Mesenchymal stem cell (in vitro differentiated cells and primary cell): ENCODE measurements at regions not wholly inside any gene's neighbourhood (a gene's known extent, or its start where the extent isn't known, plus 50 kb on each side); places are given as distances from the start of the nearest gene placed in this dataset.

ENCODE experiments used
- DNase-seq: peaks from one replicate; pipeline ENCODE4 v3.0.0-alpha.2; 2013
- H2AFZ ChIP-seq: one replicate; pipeline ENCODE4 v1.6.1; 2013; ENCODE audit warnings: low read depth, mild to moderate bottlenecking, control low read depth, inconsistent platforms, low read length, moderate library complexity
- H2AK5ac ChIP-seq: 2 replicates; pipeline ENCODE4 v1.6.1; 2013; ENCODE audit warnings: low read length, moderate library complexity, mild to moderate bottlenecking, inconsistent platforms; ENCODE audit not compliant: severe bottlenecking
- H2BK120ac ChIP-seq: one replicate; pipeline ENCODE4 v1.6.1; 2013; ENCODE audit warnings: low read depth, mild to moderate bottlenecking, inconsistent platforms, low read length, moderate library complexity
- H2BK12ac ChIP-seq, 2 experiments: one replicate each; pipeline ENCODE4 v1.6.1; 2013; ENCODE audit warnings: inconsistent platforms in 2 of 2, low read length in 2 of 2, mild to moderate bottlenecking in 2 of 2, moderate library complexity in 2 of 2, control low read depth in 1 of 2
- H2BK15ac ChIP-seq: one replicate; pipeline ENCODE4 v1.6.1; 2013; ENCODE audit warnings: mild to moderate bottlenecking, low read depth, inconsistent platforms; ENCODE audit not compliant: poor library complexity, severe bottlenecking
- H2BK5ac ChIP-seq: 2 replicates; pipeline ENCODE4 v1.6.1; 2013; ENCODE audit warnings: low read depth, mild to moderate bottlenecking, low read length, control low read depth, inconsistent platforms; ENCODE audit not compliant: poor library complexity, severe bottlenecking
- H3K14ac ChIP-seq, 2 experiments: one replicate each; pipeline ENCODE4 v1.6.1; 2013; ENCODE audit warnings: inconsistent platforms in 2 of 2, low read length in 2 of 2, control low read depth in 1 of 2, mild to moderate bottlenecking in 1 of 2, moderate library complexity in 1 of 2
- H3K18ac ChIP-seq, 2 experiments: one replicate each; pipeline ENCODE4 v1.6.1; 2013; ENCODE audit warnings: inconsistent platforms in 2 of 2, low read length in 2 of 2, control low read depth in 1 of 2, low read depth in 1 of 2, mild to moderate bottlenecking in 1 of 2
- H3K23ac ChIP-seq, 2 experiments: one replicate each; pipeline ENCODE4 v1.6.1; 2013; ENCODE audit warnings: inconsistent platforms in 2 of 2, low read length in 2 of 2, mild to moderate bottlenecking in 2 of 2, moderate library complexity in 2 of 2, control low read depth in 1 of 2
- H3K27ac ChIP-seq: 2 replicates; pipeline ENCODE4 v1.5.1; 2013; ENCODE audit warnings: mild to moderate bottlenecking, moderate library complexity, low read length, control low read depth, inconsistent platforms; ENCODE audit not compliant: poor library complexity, severe bottlenecking
- H3K27me3 ChIP-seq, 2 experiments: 2 replicates each; pipeline versions ENCODE4 v1.6.1 to v1.7.0; 2013; ENCODE audit warnings: low read length in 2 of 2, mild to moderate bottlenecking in 2 of 2, moderate library complexity in 2 of 2, control low read depth in 1 of 2, inconsistent platforms in 1 of 2; ENCODE audit not compliant: control insufficient read depth in 1 of 2, insufficient read depth in 1 of 2
- H3K36me3 ChIP-seq, 2 experiments: 2 replicates each; pipeline versions ENCODE4 v1.6.1 to v1.7.0; 2013; ENCODE audit warnings: low read length in 2 of 2, control low read depth in 1 of 2, inconsistent platforms in 1 of 2, low read depth in 1 of 2, mild to moderate bottlenecking in 1 of 2; ENCODE audit not compliant: insufficient read depth in 2 of 2, control insufficient read depth in 1 of 2
- H3K4ac ChIP-seq, 2 experiments: one replicate each; pipeline ENCODE4 v1.6.1; 2013; ENCODE audit warnings: inconsistent platforms in 2 of 2, low read length in 2 of 2, mild to moderate bottlenecking in 2 of 2, moderate library complexity in 2 of 2, control low read depth in 1 of 2, low read depth in 1 of 2
- H3K4me1 ChIP-seq: 2 replicates; pipeline ENCODE4 v1.6.1; 2013; ENCODE audit warnings: low read depth, low read length, control low read depth; ENCODE audit not compliant: control insufficient read depth, insufficient read depth
- H3K4me2 ChIP-seq: 2 replicates; pipeline ENCODE4 v1.6.1; 2013; ENCODE audit warnings: low read length, mild to moderate bottlenecking, inconsistent platforms; ENCODE audit not compliant: poor library complexity, severe bottlenecking
- H3K4me3 ChIP-seq, 2 experiments: 2 replicates each; pipeline versions ENCODE4 v1.5.1 to v1.7.0; 2013; ENCODE audit warnings: low read length in 2 of 2, mild to moderate bottlenecking in 2 of 2, control low read depth in 1 of 2, low read depth in 1 of 2; ENCODE audit not compliant: insufficient read depth in 1 of 2
- H3K79me1 ChIP-seq: replicated peaks from 2 replicates; pipeline ENCODE4 v1.6.1; 2013; ENCODE audit warnings: mild to moderate bottlenecking, control low read depth, low read length, inconsistent platforms; ENCODE audit not compliant: poor library complexity, severe bottlenecking
- H3K9ac ChIP-seq: 2 replicates; pipeline ENCODE4 v1.7.0; 2013; ENCODE audit warnings: mild to moderate bottlenecking, low read length, moderate library complexity
- H3K9me3 ChIP-seq: 2 replicates; pipeline ENCODE4 v1.7.0; 2013; ENCODE audit warnings: mild to moderate bottlenecking, low read length; ENCODE audit not compliant: control insufficient read depth
- H4K8ac ChIP-seq: one replicate; pipeline ENCODE4 v1.6.1; 2013; ENCODE audit warnings: inconsistent platforms, mild to moderate bottlenecking, low read length, moderate library complexity
- H4K91ac ChIP-seq: one replicate; pipeline ENCODE4 v1.6.1; 2013; ENCODE audit warnings: mild to moderate bottlenecking, low read length, inconsistent platforms
- WGBS: methylation state at CpG from one replicate; pipeline ENCODE4 v1.1.7; 2013; ENCODE audit warnings: mixed read lengths; 5-methylcytosine and 5-hydroxymethylcytosine counted together

- Histone ChIP-seq H3K79me1 (no peaks in the 10 kb centered on the region), H2AFZ (no peak overlapping the region), H3K14ac (no peak overlapping the region), H3K4ac (no peak overlapping the region), H3K18ac (no peak overlapping the region), H3K4me1 (no peaks in the 10 kb centered on the region), H3K4me2 (no peak overlapping the region), H4K8ac (no peak overlapping the region), H3K4me3 (no peak overlapping the region), H3K9ac (no peak overlapping the region), H3K27me3 (no peaks in the 10 kb centered on the region), H4K91ac (peak overlapping the region; percentile 15), H3K9me3 (no peaks in the 10 kb centered on the region), H2BK120ac (no peak overlapping the region), H2AK5ac (no peak overlapping the region), H3K23ac (no peak overlapping the region), H3K27ac (no peak overlapping the region), H2BK12ac (no peak overlapping the region), H2BK5ac (no peak overlapping the region), H2BK15ac (no peak overlapping the region), H3K36me3 (no peaks in the 10 kb centered on the region)
- no peak for DNase-seq
- WGBS = 78% methylated on average over 16 of the region's 16 CpGs
Measured at GRCh38 chr3:13934315-13934714, 54.4 kb upstream of the WNT7A start.

DNA sequence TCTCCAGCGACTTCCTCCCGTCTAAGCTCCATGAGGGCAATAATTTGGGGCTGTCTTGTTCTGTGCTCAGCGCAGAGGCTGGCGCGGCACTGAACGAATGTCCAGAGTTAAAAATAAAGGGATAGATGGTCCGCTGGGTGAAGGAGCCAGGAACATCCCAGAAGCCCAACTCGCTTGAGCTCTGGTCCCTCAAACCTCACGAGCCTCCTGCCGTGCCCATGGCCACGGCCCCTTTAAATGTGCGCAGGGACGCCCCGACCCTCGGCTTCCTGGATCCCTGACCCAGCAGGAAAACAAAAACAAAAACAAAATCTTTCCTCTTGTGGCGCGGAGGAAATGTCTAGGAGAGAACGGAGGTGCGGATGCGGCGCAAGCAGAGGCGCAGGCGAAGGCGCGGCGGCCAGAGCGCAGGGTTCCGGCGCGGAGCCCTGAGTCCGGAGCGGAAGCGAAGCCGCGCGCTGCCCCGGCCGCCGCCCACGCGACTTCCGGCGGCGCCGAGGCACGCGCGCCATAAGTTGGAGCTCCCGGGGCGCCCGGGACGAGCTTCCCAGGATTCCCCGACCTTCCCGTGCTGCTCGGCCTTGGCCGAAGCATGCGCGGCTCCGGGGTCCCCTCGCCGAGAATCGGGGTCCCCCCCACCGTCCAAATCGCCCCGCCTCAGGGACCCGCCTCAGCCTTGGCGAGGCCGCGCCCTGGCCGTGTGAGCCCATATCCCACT lies 52.9 kb upstream of the WNT7A start:
- H3K9me3 ChIP-seq = no peaks in the 10 kb centered on the region
- no peak overlapping the region for H3K4me2 ChIP-seq
- no peak overlapping the region for H2BK120ac ChIP-seq
- H3K9ac ChIP-seq = no peak overlapping the region
- no peaks in the 10 kb centered on the region for H3K27me3 ChIP-seq
- H2BK12ac ChIP-seq = no peak overlapping the region
- H3K14ac ChIP-seq = no peak overlapping the region
- H3K36me3 ChIP-seq = no peaks in the 10 kb centered on the region
- H3K18ac ChIP-seq = no peak overlapping the region
- no peak overlapping the region for H3K27ac ChIP-seq
- H2BK15ac ChIP-seq = no peak overlapping the region
- no peak overlapping the region for H3K4ac ChIP-seq
- no peak overlapping the region for H4K91ac ChIP-seq
- no peak overlapping the region for H2AFZ ChIP-seq
- no peak overlapping the region for H2AK5ac ChIP-seq
- H3K4me1 ChIP-seq = no peaks in the 10 kb centered on the region
- no peak overlapping the region for H2BK5ac ChIP-seq
- WGBS = 93% methylated on average over 65 of the region's 70 CpGs
- H4K8ac ChIP-seq = no peak overlapping the region
- H3K79me1 ChIP-seq = no peaks in the 10 kb centered on the region
- no peak for DNase-seq
- H3K23ac ChIP-seq = no peak overlapping the region
- peak overlapping the region in 1 of 2 experiments; percentile 37 for H3K4me3 ChIP-seq

- 70% methylated on average over 4 of the region's 4 CpGs for WGBS
Measured at GRCh38 chr3:13931172-13931571, 51.3 kb upstream of the WNT7A start.

More at GRCh38 chr3:13931172-13931571, 51.3 kb upstream of the WNT7A start:
- no peak overlapping the region for H3K18ac ChIP-seq
- no peaks in the 10 kb centered on the region for H3K36me3 ChIP-seq
- H2BK15ac ChIP-seq = no peak overlapping the region
- no peak overlapping the region for H3K27ac ChIP-seq
- no peak overlapping the region for H3K9ac ChIP-seq
- H3K23ac ChIP-seq = no peak overlapping the region
- no peak overlapping the region for H2AK5ac ChIP-seq
- no peak overlapping the region for H3K4ac ChIP-seq
- no peaks in the 10 kb centered on the region for H3K79me1 ChIP-seq
- H2BK5ac ChIP-seq = no peak overlapping the region
- peaks cover 5% of the 10 kb centered on the region for H3K9me3 ChIP-seq
- no peak overlapping the region for H2AFZ ChIP-seq
- H2BK12ac ChIP-seq = no peak overlapping the region
- no peak overlapping the region for H3K14ac ChIP-seq
- no peak for DNase-seq
- no peaks in the 10 kb centered on the region for H3K27me3 ChIP-seq
- H3K4me2 ChIP-seq = no peak overlapping the region
- H2BK120ac ChIP-seq = no peak overlapping the region
- H3K4me3 ChIP-seq = no peak overlapping the region
- no peak overlapping the region for H4K8ac ChIP-seq
- H3K4me1 ChIP-seq = no peaks in the 10 kb centered on the region
- H4K91ac ChIP-seq = no peak overlapping the region
